Gastrocnemius medialis (tissue), 4 donors: ENCODE measurements at regions not wholly inside any gene's neighbourhood (a gene's known extent, or its start where the extent isn't known, plus 50 kb on each side); places are given as distances from the start of the nearest gene placed in this dataset.

Experiments used
- ATAC-seq, 2 donors: fragments of 150-250 bp; one replicate each; pipeline ENCODE4 v1.9.1; 2016
- DNase-seq, 2 donors: peaks; one replicate each; pipeline ENCODE4 v3.0.0-alpha.2; 2019
- H3K27ac ChIP-seq, 4 donors: fragments of 200-600 bp; sonication (generic); 1 replicate in 1 of 4; 2 replicates in 3 of 4; pipeline ENCODE4 v1.5.1; 2016 to 2018; ENCODE audit warnings: mild to moderate bottlenecking in 2 of 4, moderate library complexity in 1 of 4
- H3K27me3 ChIP-seq, 3 donors: fragments of 200-600 bp; sonication (generic) in 2 of 3; 1 replicate in 1 of 3; 2 replicates in 2 of 3; pipeline versions ENCODE4 v1.5.1 to v1.6.0; 2016 to 2019; ENCODE audit warnings: mild to moderate bottlenecking in 1 of 3, moderate library complexity in 1 of 3
- H3K36me3 ChIP-seq, 2 donors: fragments of 200-600 bp; sonication (generic) in 1 of 2; one replicate each; pipeline ENCODE4 v1.5.1; 2017 to 2018
- H3K4me1 ChIP-seq, 2 donors: fragments of 200-600 bp; sonication (generic) in 1 of 2; one replicate each; pipeline ENCODE4 v1.5.1; 2016 to 2017; ENCODE audit warnings: mild to moderate bottlenecking in 2 of 2
- H3K4me3 ChIP-seq, 4 donors: fragments of 200-600 bp; sonication (generic) in 3 of 4; 1 replicate in 1 of 4; 2 replicates in 3 of 4; pipeline ENCODE4 v1.5.1; 2016 to 2019; ENCODE audit warnings: mild to moderate bottlenecking in 2 of 4
- H3K9me3 ChIP-seq, 3 donors: fragments of 200-600 bp; sonication (generic) in 2 of 3; 1 replicate in 1 of 3; 2 replicates in 2 of 3; pipeline ENCODE4 v1.5.1; 2016 to 2019
- CTCF ChIP-seq, 5 experiments: fragments of 450-650 bp in 3 of 5; fragments of 200-600 bp in 2 of 5; sonication (generic) in 2 of 5; IDR thresholded peaks in 4 of 5; conservative IDR thresholded peaks in 1 of 5; 1 replicate in 4 of 5; 2 replicates in 1 of 5; pipeline ENCODE4 v1.5.1; 2016 to 2019; ENCODE audit warnings: antibody characterized with exemption in 5 of 5, mild to moderate bottlenecking in 3 of 5, moderate library complexity in 3 of 5
- POLR2A ChIP-seq, 2 donors: fragments of 450-650 bp; IDR thresholded peaks; one replicate each; pipeline ENCODE4 v1.6.1; 2017; ENCODE audit warnings: antibody characterized with exemption in 2 of 2, mild to moderate bottlenecking in 2 of 2, moderate library complexity in 2 of 2
- in situ Hi-C, 4 donors: fragments of 200-750 bp; cut with MboI; loops; one replicate each; pipeline versions ENCODE4 v1.15.0 to v1.8.0; 2017; ENCODE audit warnings: low sequenced_read_pairs in 4 of 4
- intact Hi-C: fragments of 100-400 bp; cut with DNase I; formaldehyde crosslinking; loops from one replicate; pipeline ENCODE4 v1.15.1; 2023; ENCODE audit warnings: low total_unique reads

DNA sequence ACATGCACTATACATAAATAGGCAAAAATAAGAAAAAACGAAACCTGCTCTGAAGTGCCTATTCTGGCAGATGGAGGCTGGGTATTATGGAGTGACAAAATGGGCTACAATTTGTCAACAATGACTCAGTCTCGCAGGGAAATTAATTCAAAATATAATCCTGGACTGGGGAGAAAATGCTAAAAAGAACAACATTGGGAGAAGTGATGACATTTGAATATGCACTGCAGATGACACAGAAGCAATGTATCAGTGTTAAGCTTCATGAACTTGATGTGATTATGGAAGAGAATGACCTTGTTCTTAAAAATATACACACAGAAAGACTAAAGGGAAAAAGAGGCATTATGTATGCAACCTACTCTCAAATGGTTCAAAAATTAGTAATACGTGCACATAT is 74.8 kb upstream of the PSMD7 start:
- H3K4me1 ChIP-seq = no peaks in the 10 kb centered on the region
- no peaks in the 10 kb centered on the region for H3K36me3 ChIP-seq
- intact Hi-C loops = no loop called here
- H3K9me3 ChIP-seq = no peaks in the 10 kb centered on the region
- in situ Hi-C loops = no loop called here
- DNase-seq (no peak), ATAC-seq (no peak)
- H3K4me3 ChIP-seq = no peak overlapping the region
- no peak for TF ChIP-seq POLR2A (IDR thresholded peaks at IDR 0.05)
- no peak for TF ChIP-seq CTCF (IDR thresholded peaks at IDR 0.05 in 4 of 5, conservative IDR thresholded peaks at IDR 0.05 in 1 of 5)
- no peak overlapping the region for H3K27ac ChIP-seq
- no peaks in the 10 kb centered on the region for H3K27me3 ChIP-seq

- Histone ChIP-seq H3K27ac (no peak overlapping the region), H3K27me3 (no peaks in the 10 kb centered on the region), H3K4me3 (no peak overlapping the region), H3K4me1 (no peaks in the 10 kb centered on the region), H3K9me3 (no peaks in the 10 kb centered on the region), H3K36me3 (no peaks in the 10 kb centered on the region)
- TF ChIP-seq CTCF (IDR thresholded peaks at IDR 0.05 in 4 of 5, conservative IDR thresholded peaks at IDR 0.05 in 1 of 5) (no peak), POLR2A (IDR thresholded peaks at IDR 0.05) (no peak)
- intact Hi-C loops (no loop called here), in situ Hi-C loops (no loop called here)
- ATAC-seq = no peak
- no peak for DNase-seq
Observed at GRCh38 chr16:74219706-74220105, 76.9 kb upstream of the PSMD7 start.

GRCh38 chr16:74218871-74219270 is 77.7 kb upstream of the PSMD7 start:
- no peak overlapping the region for H3K27ac ChIP-seq
- H3K36me3 ChIP-seq = no peaks in the 10 kb centered on the region
- intact Hi-C loops = no loop called here
- H3K27me3 ChIP-seq = no peaks in the 10 kb centered on the region
- no peaks in the 10 kb centered on the region for H3K4me1 ChIP-seq
- DNase-seq = no peak
- in situ Hi-C loops = no loop called here
- H3K4me3 ChIP-seq = no peak overlapping the region
- no peak for ATAC-seq
- H3K9me3 ChIP-seq = no peaks in the 10 kb centered on the region
- TF ChIP-seq POLR2A (IDR thresholded peaks at IDR 0.05) = no peak
- TF ChIP-seq CTCF (IDR thresholded peaks at IDR 0.05 in 4 of 5, conservative IDR thresholded peaks at IDR 0.05 in 1 of 5) = no peak

DNA sequence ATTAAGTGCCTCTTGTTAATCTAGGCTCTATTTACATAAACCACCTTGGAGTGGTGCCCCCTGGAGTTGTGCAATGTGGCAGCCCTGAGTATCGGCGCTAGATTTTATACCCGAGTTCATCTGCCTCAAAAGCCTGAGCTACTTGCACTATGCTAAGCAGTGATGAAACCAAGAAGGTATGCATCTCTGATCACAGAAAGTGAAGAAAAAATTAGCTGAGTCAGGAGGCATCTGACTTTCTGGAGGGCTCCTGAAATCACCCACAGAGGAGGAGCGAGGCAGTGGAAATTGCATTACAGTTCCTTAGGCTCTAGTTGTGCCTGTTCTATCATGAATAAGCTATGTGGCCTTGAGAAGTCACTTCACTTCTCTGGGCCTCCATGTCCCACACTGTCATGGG is 80.3 kb upstream of the PSMD7 start:
- Histone ChIP-seq H3K36me3 (no peaks in the 10 kb centered on the region), H3K27ac (no peak overlapping the region), H3K4me1 (no peaks in the 10 kb centered on the region), H3K9me3 (no peaks in the 10 kb centered on the region), H3K4me3 (no peak overlapping the region), H3K27me3 (no peaks in the 10 kb centered on the region)
- DNase-seq = no peak
- intact Hi-C loops (no loop called here), in situ Hi-C loops (no loop called here)
- TF ChIP-seq CTCF (IDR thresholded peaks at IDR 0.05 in 4 of 5, conservative IDR thresholded peaks at IDR 0.05 in 1 of 5) = no peak
- no peak for TF ChIP-seq POLR2A (IDR thresholded peaks at IDR 0.05)
- no peak for ATAC-seq

DNA sequence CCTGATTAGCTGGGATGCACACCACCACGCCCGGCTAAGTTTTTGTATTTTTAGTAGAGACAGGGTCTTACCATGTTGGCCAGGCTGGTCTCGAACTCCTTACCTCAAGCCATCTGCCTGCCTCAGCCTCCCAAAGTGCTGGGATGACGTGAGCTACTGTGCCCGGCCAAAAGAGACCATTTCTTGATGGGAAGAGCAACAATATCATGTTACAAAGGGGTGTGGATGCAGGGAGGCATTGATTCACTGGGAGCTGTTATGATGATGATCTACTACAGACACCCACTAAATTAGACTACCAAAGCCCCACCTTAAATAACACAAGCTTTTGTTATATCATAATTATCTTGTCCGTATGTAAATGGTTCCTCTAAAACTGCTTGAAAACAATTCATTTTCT is 81.4 kb upstream of the PSMD7 start:
- intact Hi-C loops = no loop called here
- no peak overlapping the region for H3K4me3 ChIP-seq
- no peak for ATAC-seq
- no peak overlapping the region for H3K27ac ChIP-seq
- no peaks in the 10 kb centered on the region for H3K27me3 ChIP-seq
- H3K9me3 ChIP-seq = no peaks in the 10 kb centered on the region
- no peak for TF ChIP-seq CTCF (IDR thresholded peaks at IDR 0.05 in 4 of 5, conservative IDR thresholded peaks at IDR 0.05 in 1 of 5)
- no peak for TF ChIP-seq POLR2A (IDR thresholded peaks at IDR 0.05)
- no peaks in the 10 kb centered on the region for H3K4me1 ChIP-seq
- H3K36me3 ChIP-seq = no peaks in the 10 kb centered on the region
- in situ Hi-C loops = no loop called here
- no peak for DNase-seq
